Transverse colon (tissue), 4 donors: ENCODE measurements at regions not wholly inside any gene's neighbourhood (a gene's known extent, or its start where the extent isn't known, plus 50 kb on each side); places are given as distances from the start of the nearest gene placed in this dataset.

Source experiments
- EP300 ChIP-seq: sonication (generic); formaldehyde crosslinking; IDR thresholded peaks from one replicate; pipeline ENCODE4 v1.6.1; 2017; ENCODE audit warnings: antibody characterized with exemption, low read depth
- POLR2AphosphoS5 ChIP-seq, 3 donors: sonication (generic); formaldehyde crosslinking; IDR thresholded peaks; one replicate each; pipeline ENCODE4 v1.6.1; 2016; ENCODE audit warnings: antibody characterized with exemption in 3 of 3
- TF ChIP-seq, protein P1 (sequence below), 5 experiments: fragments of 200-600 bp in 3 of 5; fragments of 450-650 bp in 2 of 5; sonication (generic) in 3 of 5; IDR thresholded peaks; 1 replicate in 2 of 5; 2 replicates in 3 of 5; pipeline ENCODE4 v1.5.1; 2016 to 2017; ENCODE audit warnings: antibody characterized with exemption in 5 of 5, inconsistent platforms in 3 of 5, mild to moderate bottlenecking in 2 of 5, moderate library complexity in 1 of 5

DNA sequence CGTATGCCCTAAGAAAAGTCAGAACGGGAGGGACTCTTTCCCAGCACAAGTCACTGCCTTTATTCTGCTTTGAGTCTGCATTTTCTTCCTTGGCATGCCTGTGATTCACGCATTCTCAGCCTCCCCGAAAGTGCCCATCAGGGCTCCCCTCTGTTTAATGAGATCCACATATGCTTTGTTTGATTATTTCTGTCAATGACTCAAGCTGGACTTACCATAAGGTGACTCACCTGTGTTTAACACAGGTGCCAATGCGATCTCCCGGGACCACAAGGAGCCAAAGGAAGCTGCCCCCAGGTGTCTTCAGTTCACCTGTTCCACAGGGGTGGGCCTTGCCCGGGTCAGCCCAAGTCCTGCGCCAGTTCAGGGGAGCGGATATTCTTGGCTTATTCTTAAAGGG lies 386.0 kb upstream of the SHH start:
- TF ChIP-seq, protein P1, sequence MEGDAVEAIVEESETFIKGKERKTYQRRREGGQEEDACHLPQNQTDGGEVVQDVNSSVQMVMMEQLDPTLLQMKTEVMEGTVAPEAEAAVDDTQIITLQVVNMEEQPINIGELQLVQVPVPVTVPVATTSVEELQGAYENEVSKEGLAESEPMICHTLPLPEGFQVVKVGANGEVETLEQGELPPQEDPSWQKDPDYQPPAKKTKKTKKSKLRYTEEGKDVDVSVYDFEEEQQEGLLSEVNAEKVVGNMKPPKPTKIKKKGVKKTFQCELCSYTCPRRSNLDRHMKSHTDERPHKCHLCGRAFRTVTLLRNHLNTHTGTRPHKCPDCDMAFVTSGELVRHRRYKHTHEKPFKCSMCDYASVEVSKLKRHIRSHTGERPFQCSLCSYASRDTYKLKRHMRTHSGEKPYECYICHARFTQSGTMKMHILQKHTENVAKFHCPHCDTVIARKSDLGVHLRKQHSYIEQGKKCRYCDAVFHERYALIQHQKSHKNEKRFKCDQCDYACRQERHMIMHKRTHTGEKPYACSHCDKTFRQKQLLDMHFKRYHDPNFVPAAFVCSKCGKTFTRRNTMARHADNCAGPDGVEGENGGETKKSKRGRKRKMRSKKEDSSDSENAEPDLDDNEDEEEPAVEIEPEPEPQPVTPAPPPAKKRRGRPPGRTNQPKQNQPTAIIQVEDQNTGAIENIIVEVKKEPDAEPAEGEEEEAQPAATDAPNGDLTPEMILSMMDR (IDR thresholded peaks at IDR 0.05), result no peak
- TF ChIP-seq POLR2AphosphoS5 (IDR thresholded peaks at IDR 0.05) (no peak), EP300 (no peak)
